ENCODE measurements at regions not wholly inside any gene's neighbourhood (a gene's known extent, or its start where the extent isn't known, plus 50 kb on each side); places are given as distances from the start of the nearest gene placed in this dataset.

DNA sequence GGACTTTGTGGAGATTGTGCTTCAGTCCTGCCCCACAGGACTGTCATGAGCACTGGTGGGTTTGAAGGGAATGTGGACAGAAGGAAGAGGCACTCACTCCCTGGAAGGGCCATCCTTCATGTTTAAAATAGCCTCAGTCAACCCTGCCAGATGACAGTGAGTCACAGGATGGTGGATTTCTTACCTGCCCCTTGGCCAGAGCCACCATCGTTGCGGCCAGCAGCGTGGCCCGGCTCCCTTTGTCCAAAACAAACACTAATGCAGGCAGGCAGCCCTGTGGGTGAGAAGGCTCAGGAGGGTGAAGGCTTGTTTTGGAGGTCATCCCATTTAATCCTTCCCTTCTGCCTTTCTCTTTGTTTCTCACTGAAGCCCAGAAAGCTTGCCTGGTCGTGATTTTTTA, 422.7 kb downstream of the CD83 start:
- TF ChIP-seq POLR2A (IDR thresholded peaks at IDR 0.05): no peak
- TF ChIP-seq, protein P1, sequence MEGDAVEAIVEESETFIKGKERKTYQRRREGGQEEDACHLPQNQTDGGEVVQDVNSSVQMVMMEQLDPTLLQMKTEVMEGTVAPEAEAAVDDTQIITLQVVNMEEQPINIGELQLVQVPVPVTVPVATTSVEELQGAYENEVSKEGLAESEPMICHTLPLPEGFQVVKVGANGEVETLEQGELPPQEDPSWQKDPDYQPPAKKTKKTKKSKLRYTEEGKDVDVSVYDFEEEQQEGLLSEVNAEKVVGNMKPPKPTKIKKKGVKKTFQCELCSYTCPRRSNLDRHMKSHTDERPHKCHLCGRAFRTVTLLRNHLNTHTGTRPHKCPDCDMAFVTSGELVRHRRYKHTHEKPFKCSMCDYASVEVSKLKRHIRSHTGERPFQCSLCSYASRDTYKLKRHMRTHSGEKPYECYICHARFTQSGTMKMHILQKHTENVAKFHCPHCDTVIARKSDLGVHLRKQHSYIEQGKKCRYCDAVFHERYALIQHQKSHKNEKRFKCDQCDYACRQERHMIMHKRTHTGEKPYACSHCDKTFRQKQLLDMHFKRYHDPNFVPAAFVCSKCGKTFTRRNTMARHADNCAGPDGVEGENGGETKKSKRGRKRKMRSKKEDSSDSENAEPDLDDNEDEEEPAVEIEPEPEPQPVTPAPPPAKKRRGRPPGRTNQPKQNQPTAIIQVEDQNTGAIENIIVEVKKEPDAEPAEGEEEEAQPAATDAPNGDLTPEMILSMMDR (IDR thresholded peaks at IDR 0.05): no peak
